ENCODE measurements at regions not wholly inside any gene's neighbourhood (a gene's known extent, or its start where the extent isn't known, plus 50 kb on each side); places are given as distances from the start of the nearest gene placed in this dataset.

DNA sequence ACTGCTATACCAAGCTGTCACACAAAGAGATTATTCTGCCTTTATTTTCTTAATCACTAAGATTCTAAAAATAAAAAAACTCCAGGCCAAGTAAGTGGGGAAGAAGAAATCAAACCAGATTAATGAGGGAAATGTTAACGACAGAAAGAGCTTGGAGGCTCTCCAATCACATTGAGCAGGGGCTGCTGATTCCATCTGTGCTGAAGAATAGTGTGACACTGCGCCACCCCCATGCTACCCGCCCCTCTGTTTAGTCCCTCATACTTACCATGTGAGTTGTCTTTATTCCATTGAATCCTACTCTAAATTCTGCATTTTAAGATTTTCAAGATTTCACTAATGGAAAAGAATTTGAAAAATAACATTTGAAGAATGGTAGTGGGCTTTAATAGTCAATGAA is 998.0 kb upstream of the CDH2 start:
- DNase-seq (ENCODE audit: low spot score) = no peak
- FAIRE-seq = no peak

DNA sequence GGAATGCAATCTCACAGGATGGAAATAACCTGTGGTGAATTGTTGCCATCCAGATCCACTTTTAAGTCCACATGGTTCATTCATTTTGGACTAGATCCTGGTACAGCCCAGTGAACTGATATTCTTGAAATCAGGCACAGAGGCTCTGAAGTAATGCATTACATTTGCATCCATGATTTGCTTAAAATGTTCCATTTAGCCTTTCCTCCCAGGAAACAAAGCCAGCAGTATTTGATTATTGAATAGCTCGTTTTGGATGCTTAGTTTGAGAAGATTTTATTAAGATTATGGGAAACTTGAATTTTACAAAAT is 995.8 kb upstream of the CDH2 start:
- DNase-seq (ENCODE audit: low spot score) = no peak
- FAIRE-seq = no peak

GRCh38 chr18:29171892-29172755 is 995.2 kb upstream of the CDH2 start:
- FAIRE-seq = no peak
- no peak for DNase-seq (ENCODE audit: low spot score)

GRCh38 chr18:29169599-29169998 is 992.7 kb upstream of the CDH2 start:
- FAIRE-seq = no peak

GRCh38 chr18:29164993-29165599 is 988.2 kb upstream of the CDH2 start:
- no peak for FAIRE-seq
- peak; percentile 4 for DNase-seq (ENCODE audit: low spot score)

More at GRCh38 chr18:29169599-29169998, 992.7 kb upstream of the CDH2 start:
- DNase-seq (ENCODE audit: low spot score) = no peak

DNA sequence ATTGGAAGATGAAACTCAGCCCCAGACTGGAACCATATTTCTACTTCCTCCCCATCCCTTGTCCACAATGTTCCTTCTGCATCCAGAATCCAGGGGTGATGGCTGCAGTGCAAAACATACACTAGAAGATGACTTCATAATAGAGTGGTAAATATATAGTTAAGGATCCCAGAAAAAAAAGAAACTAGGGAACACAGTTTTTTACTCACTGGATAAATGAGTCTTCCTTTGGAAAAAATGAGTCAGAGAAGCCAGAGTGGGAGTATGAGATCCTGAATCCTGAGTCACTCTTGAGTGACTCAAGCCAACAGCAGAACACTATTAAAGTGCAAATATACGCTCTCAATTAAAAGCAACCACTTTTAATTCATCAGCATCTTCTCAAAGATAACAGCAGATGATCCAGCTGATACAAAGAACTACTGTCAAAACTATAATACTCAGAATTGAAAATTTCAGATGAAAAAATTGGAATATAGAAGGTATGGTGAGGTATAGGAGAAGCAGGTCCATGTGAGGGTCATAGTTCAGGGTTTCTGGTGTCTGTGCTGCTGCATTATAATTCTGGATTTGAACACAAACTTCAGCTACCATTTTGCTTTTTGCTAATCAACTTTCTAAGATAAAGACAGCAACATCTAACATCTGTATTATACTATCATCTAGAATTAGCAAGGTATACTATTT is 987.2 kb upstream of the CDH2 start:
- DNase-seq (ENCODE audit: low spot score) = peak; percentile 18
- FAIRE-seq = no peak

DNA sequence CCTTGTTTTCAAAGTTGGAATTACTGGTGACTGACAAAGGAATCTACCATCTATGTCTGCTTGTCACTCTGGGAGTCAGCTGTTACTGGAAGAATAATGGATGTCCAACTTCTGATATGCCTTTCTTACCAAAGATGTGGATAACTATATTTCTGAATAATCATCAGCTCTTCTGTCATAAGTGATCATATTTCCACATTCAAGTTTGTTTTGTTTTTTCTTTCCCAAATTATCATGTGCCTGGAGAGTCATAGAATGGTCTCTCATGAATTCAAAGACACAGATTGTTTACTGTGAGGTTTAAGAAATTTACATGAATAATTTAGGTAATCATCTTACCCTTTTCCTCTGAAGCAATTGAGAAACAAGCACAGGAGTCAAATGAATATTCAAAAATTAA is 986.7 kb upstream of the CDH2 start:
- no peak for FAIRE-seq
- DNase-seq (ENCODE audit: low spot score) = no peak

- FAIRE-seq (no peak), DNase-seq (ENCODE audit: low spot score) (no peak)
These were observed 984.5 kb upstream of the CDH2 start for GRCh38 chr18:29161429-29161828.

GRCh38 chr18:29160170-29160569 is 983.2 kb upstream of the CDH2 start:
- DNase-seq (ENCODE audit: low spot score) (no peak), FAIRE-seq (no peak)

DNA sequence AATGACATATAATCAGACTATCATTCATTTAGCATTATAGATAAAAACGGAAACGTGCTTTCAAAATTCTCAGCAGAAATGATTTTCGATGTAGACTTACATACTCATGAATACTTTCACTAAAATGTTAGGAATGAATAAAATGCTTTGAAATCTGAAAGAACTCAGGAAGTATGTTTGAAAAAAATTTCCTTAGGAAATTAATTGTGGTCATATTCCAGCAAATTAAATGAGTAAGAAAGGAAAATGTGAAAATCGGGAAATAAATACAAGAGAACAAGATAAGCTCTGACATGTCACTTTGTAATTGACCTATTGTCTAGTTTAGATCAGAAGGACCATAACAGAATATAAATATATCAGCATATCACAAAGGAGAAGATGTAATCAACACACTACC is 981.0 kb upstream of the CDH2 start:
- FAIRE-seq = no peak
- DNase-seq (ENCODE audit: low spot score) = no peak

DNA sequence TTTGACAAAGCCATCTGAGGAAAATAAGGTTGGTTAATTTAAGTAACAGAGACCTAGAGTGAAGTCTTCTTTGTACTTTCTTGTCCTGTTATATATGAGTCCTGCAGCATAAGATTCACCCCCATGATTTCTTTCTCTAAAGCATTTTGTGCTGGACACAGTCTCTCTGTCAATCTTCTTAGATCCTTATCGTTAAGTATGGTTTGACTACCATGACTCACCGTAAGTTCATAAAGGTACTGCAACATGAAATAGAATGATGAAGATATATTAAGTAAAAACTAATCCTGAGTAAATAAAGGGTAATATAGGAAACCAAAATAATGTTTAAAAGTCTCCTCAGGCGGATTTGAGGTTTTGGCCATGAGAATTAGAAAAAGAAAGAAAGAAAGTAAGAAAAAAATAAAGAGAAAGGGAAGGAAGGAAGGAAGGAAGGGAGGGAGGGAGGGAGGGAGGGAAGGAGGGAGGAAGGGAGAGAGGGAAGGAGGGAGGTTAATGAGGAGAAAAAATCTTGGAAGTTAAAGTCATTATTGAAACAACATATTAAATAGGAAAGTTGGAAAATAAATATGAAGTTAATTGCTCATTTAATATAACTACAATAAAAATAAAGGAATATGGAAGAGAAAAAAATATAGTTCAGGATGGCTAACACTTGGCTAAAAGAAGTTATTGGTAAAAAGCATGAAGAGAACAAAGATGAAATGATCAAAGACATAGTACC is 980.3 kb upstream of the CDH2 start:
- FAIRE-seq (no peak), DNase-seq (ENCODE audit: low spot score) (no peak)

GRCh38 chr18:29156531-29156930 is 979.6 kb upstream of the CDH2 start:
- no peak for DNase-seq (ENCODE audit: low spot score)
- FAIRE-seq = no peak

GRCh38 chr18:29154758-29155725 is 978.1 kb upstream of the CDH2 start:
- FAIRE-seq (no peak), DNase-seq (ENCODE audit: low spot score) (peak; percentile 40)

DNA sequence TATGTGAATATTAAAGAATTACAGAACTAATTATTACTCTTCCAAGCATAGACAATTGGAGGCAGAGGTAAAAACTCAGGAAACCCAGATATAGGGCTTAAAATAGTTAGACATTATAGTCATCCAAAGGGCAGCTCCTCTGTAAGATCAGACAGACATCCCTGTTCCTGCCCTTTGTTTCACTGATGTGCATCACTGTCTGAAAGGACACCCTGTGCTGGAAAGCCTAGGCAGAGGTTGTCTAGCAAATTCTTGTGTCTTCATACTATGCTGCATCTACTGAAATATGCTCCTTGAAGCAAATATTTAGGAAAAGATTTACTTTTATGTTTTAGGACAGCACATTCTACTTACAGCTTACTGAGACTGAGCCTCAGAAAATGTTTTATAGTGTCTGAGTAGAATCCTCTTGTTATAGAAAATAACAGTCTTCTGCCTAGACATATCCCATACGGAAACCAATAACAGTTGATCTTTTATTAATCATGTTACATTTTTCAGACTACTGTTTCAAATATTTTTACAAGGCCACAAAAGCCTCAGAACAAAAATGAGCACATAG is 977.3 kb upstream of the CDH2 start:
- FAIRE-seq = no peak
- DNase-seq (ENCODE audit: low spot score) = peak; percentile 17

DNA sequence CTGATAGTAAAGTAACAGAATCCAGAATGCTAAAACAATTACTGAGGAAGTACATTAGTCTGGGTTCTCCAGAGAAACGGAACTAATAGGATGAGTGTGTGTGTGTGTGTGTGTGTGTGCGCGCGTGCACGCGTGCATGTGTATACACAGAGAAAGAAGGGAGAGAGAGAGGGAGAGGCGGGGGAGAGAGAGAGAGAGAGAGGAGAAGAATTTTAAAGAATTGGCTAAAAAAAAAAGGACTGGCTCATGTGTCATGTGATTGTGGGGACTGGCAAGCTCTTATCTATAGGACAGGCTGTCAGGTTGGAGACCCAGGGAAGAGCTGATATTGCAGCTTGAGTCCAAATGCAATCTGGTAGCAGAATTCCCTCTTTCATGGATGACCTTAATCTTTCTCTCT is 976.2 kb upstream of the CDH2 start:
- DNase-seq (ENCODE audit: low spot score) = no peak
- no peak for FAIRE-seq

DNA sequence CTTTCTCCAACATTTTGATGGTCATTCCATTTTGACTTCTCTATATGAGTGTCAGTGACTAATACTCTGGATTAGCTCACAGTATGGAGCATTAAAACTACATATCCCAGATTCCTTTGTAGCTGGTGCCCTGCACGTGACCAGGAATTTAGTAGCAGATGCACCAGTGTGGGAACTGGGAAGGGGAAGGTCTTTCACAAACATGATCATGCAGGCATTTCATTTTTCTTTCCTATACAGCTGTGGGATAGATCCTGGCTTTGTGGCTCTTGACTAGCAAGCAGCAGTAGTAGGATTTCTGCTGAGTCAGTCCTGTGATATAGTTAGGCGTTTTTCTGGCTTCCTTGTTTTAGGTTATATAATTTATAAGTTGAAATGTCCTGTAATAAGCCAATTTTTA is 971.0 kb upstream of the CDH2 start:
- FAIRE-seq (no peak), DNase-seq (ENCODE audit: low spot score) (peak; percentile 2)

DNA sequence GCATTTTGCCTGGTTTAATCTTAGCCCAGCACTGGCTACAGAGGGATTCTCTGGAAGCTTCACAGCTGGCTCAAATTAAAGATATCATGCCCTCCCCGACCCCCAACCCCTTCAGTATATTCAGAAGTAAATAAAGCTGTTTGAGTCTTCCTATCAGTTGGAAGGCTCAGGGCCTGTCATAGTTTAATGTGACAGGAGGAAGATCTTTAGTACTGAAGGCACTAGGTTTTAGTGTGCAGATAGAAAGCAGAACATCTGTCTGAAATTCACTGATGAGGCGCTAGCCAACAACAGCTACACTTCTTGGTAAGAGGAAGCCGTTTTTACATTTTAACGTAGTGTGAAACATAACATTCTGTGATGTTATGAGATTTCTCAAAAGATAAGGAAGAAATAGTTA is 969.1 kb upstream of the CDH2 start:
- DNase-seq (ENCODE audit: low spot score) (no peak), FAIRE-seq (no peak)

GRCh38 chr18:29140590-29140989 is 963.7 kb upstream of the CDH2 start:
- no peak for FAIRE-seq
- no peak for DNase-seq (ENCODE audit: low spot score)

GRCh38 chr18:29137773-29138495 is 961.0 kb upstream of the CDH2 start:
- FAIRE-seq (no peak), DNase-seq (ENCODE audit: low spot score) (no peak)

Data from urothelium cell line (cell line).